CD14-positive monocyte (primary cell): ENCODE measurements at regions not wholly inside any gene's neighbourhood (a gene's known extent, or its start where the extent isn't known, plus 50 kb on each side); places are given as distances from the start of the nearest gene placed in this dataset.

Source experiments
- DNase-seq, 3 donors: peaks; one replicate each; pipeline ENCODE4 v3.0.0-alpha.2; 2011 to 2022
- H2AFZ ChIP-seq: 2 replicates; pipeline ENCODE4 v1.6.0; 2012; ENCODE audit warnings: mild to moderate bottlenecking, low read depth, low read length, inconsistent platforms; ENCODE audit not compliant: insufficient read depth, poor library complexity, severe bottlenecking
- H3K27ac ChIP-seq, 2 donors: 1 replicate in 1 of 2; 2 replicates in 1 of 2; pipeline ENCODE4 v1.5.1; 2012 to 2013; ENCODE audit warnings: low read length in 2 of 2, control low read depth in 1 of 2, inconsistent platforms in 1 of 2, low read depth in 1 of 2, mild to moderate bottlenecking in 1 of 2
- H3K27me3 ChIP-seq, 2 donors: one replicate each; pipeline versions ENCODE4 v1.6.0 to v1.6.1; 2011 to 2013; ENCODE audit warnings: low read length in 2 of 2; ENCODE audit not compliant: control insufficient read depth in 2 of 2, insufficient read depth in 2 of 2
- H3K36me3 ChIP-seq, 2 donors: replicated peaks in 1 of 2; 1 replicate in 1 of 2; 2 replicates in 1 of 2; pipeline versions ENCODE4 v1.5.1 to v1.6.1; 2012 to 2013; ENCODE audit warnings: low read length in 2 of 2, control low read depth in 1 of 2, inconsistent platforms in 1 of 2, mild to moderate bottlenecking in 1 of 2; ENCODE audit not compliant: insufficient read depth in 2 of 2, control insufficient read depth in 1 of 2
- H3K4me1 ChIP-seq, 2 donors: 1 replicate in 1 of 2; 2 replicates in 1 of 2; pipeline versions ENCODE4 v1.5.1 to v1.6.1; 2012 to 2013; ENCODE audit warnings: low read length in 2 of 2, control low read depth in 1 of 2, inconsistent platforms in 1 of 2, mild to moderate bottlenecking in 1 of 2, moderate library complexity in 1 of 2; ENCODE audit not compliant: insufficient read depth in 2 of 2, control insufficient read depth in 1 of 2
- H3K4me2 ChIP-seq: replicated peaks from 2 replicates; pipeline ENCODE3; 2012; ENCODE audit warnings: low read length, moderate library complexity, mild to moderate bottlenecking; ENCODE audit not compliant: poor library complexity, severe bottlenecking; ENCODE audit errors: extremely low read depth
- H3K4me3 ChIP-seq, 3 experiments: fragments of 200-600 bp in 1 of 3; sonication (generic) in 1 of 3; replicated peaks in 1 of 3; 1 replicate in 2 of 3; 2 replicates in 1 of 3; pipeline ENCODE4 v1.5.1; 2011 to 2013; ENCODE audit warnings: low read length in 3 of 3, mild to moderate bottlenecking in 3 of 3, control low read depth in 2 of 3, low read depth in 2 of 3, inconsistent platforms in 1 of 3, moderate library complexity in 1 of 3
- H3K79me2 ChIP-seq: 2 replicates; pipeline ENCODE4 v1.6.0; 2012; ENCODE audit warnings: mild to moderate bottlenecking, control low read depth, inconsistent platforms, low read length, moderate library complexity; ENCODE audit not compliant: insufficient read depth
- H3K9ac ChIP-seq: 2 replicates; pipeline ENCODE4 v1.6.0; 2017; ENCODE audit warnings: low read length, mild to moderate bottlenecking; ENCODE audit not compliant: insufficient read depth, poor library complexity, severe bottlenecking
- H3K9me3 ChIP-seq, 2 donors: replicated peaks in 1 of 2; 1 replicate in 1 of 2; 2 replicates in 1 of 2; pipeline versions ENCODE4 v1.5.1 to v1.6.1; 2012 to 2013; ENCODE audit warnings: low read length in 2 of 2, control low read depth in 1 of 2; ENCODE audit not compliant: control insufficient read depth in 1 of 2, insufficient read depth in 1 of 2
- H4K20me1 ChIP-seq: 2 replicates; pipeline ENCODE4 v1.6.0; 2012; ENCODE audit warnings: mild to moderate bottlenecking, low read length, control low read depth, moderate library complexity; ENCODE audit not compliant: insufficient read depth
- H3K27ac Mint-ChIP-seq, 7 donors: one replicate each; pipeline ENCODE4 v1.8.0; 2020; ENCODE audit warnings: mild to moderate bottlenecking in 7 of 7, mixed read lengths in 7 of 7, moderate library complexity in 6 of 7, inconsistent platforms in 2 of 7
- H3K27me3 Mint-ChIP-seq, 3 donors: one replicate each; pipeline ENCODE4 v1.8.0; 2021 to 2022; ENCODE audit warnings: low read depth in 3 of 3, mild to moderate bottlenecking in 3 of 3, mixed read lengths in 3 of 3, moderate library complexity in 3 of 3, inconsistent platforms in 1 of 3
- H3K36me3 Mint-ChIP-seq, 2 donors: one replicate each; pipeline ENCODE4 v1.8.0; 2020; ENCODE audit warnings: mixed read lengths in 2 of 2, inconsistent platforms in 1 of 2, mild to moderate bottlenecking in 1 of 2
- H3K4me1 Mint-ChIP-seq: one replicate; pipeline ENCODE4 v1.8.0; 2020; ENCODE audit warnings: mild to moderate bottlenecking, mixed read lengths
- H3K4me3 Mint-ChIP-seq, 2 donors: one replicate each; pipeline ENCODE4 v1.8.0; 2020; ENCODE audit warnings: mild to moderate bottlenecking in 2 of 2, mixed read lengths in 2 of 2, moderate library complexity in 1 of 2
- H3K9me3 Mint-ChIP-seq, 7 donors: one replicate each; pipeline ENCODE4 v1.8.0; 2020 to 2022; ENCODE audit warnings: mixed read lengths in 7 of 7, mild to moderate bottlenecking in 6 of 7, moderate library complexity in 6 of 7, inconsistent platforms in 2 of 7
- CTCF ChIP-seq: fragments of 200-600 bp; IDR thresholded peaks from one replicate; pipeline ENCODE4 v1.8.0; 2022; ENCODE audit warnings: antibody characterized with exemption, mild to moderate bottlenecking
- WGBS: methylation state at CpG from one replicate; pipeline ENCODE4 v1.1.5; 2013; ENCODE audit warnings: missing lambda C conversion rate; ENCODE audit not compliant: insufficient coverage; 5-methylcytosine and 5-hydroxymethylcytosine counted together
- intact Hi-C, 2 donors: fragments of 100-400 bp; cut with micrococcal nuclease; formaldehyde crosslinking; loops; one replicate each; pipeline versions ENCODE4 v1.15.0 to v1.15.1; 2023

- Histone ChIP-seq H3K36me3 (no peaks in the 10 kb centered on the region), H3K27me3 (no peaks in the 10 kb centered on the region), H3K27ac (no peak overlapping the region), H3K9ac (no peak overlapping the region), H3K4me3 (no peak overlapping the region), H2AFZ (no peak overlapping the region), H3K9me3 (no peaks in the 10 kb centered on the region), H3K4me2 (no peak overlapping the region), H4K20me1 (no peaks in the 10 kb centered on the region), H3K79me2 (no peaks in the 10 kb centered on the region), H3K4me1 (no peaks in the 10 kb centered on the region)
- Mint-ChIP-seq H3K27me3 (peaks cover 0 to 2% (median 2%) of the 10 kb centered on the region in 3 donors), H3K27ac (no peak overlapping the region), H3K36me3 (no peaks in the 10 kb centered on the region), H3K4me1 (no peaks in the 10 kb centered on the region), H3K9me3 (peaks cover 0 to 5% (median 0%) of the 10 kb centered on the region in 7 donors), H3K4me3 (no peak overlapping the region)
- intact Hi-C loops, result no loop called here
- no peak for DNase-seq
- TF ChIP-seq CTCF, result no peak
Observed at GRCh38 chr2:176843208-176843607, 369.4 kb upstream of the HNRNPA3 start.

- Mint-ChIP-seq H3K4me1 (no peaks in the 10 kb centered on the region), H3K27ac (no peak overlapping the region)
Observed at GRCh38 chr2:176844461-176844860, 368.1 kb upstream of the HNRNPA3 start.

More at GRCh38 chr2:176844461-176844860, 368.1 kb upstream of the HNRNPA3 start:
- DNase-seq, result no peak
- intact Hi-C loops, result no loop called here
- WGBS, result 60% methylated on average over 1 of the region's 1 CpG
- Mint-ChIP-seq H3K4me3 (no peak overlapping the region), H3K27me3 (peaks cover 0 to 2% (median 0%) of the 10 kb centered on the region in 3 donors), H3K36me3 (no peaks in the 10 kb centered on the region), H3K9me3 (peaks cover 0 to 2% (median 0%) of the 10 kb centered on the region in 7 donors)
- no peak for TF ChIP-seq CTCF
- Histone ChIP-seq H3K36me3 (no peaks in the 10 kb centered on the region), H3K4me2 (no peak overlapping the region), H3K79me2 (no peaks in the 10 kb centered on the region), H3K4me3 (no peak overlapping the region), H3K4me1 (no peaks in the 10 kb centered on the region), H4K20me1 (no peaks in the 10 kb centered on the region), H3K9me3 (no peaks in the 10 kb centered on the region), H3K9ac (no peak overlapping the region), H3K27ac (no peak overlapping the region), H2AFZ (no peak overlapping the region), H3K27me3 (no peaks in the 10 kb centered on the region)
